ENCODE measurements at regions not wholly inside any gene's neighbourhood (a gene's known extent, or its start where the extent isn't known, plus 50 kb on each side); places are given as distances from the start of the nearest gene placed in this dataset.

GRCh38 chr13:40072663-40073120, 417.2 kb downstream of the COG6 start:
- no peak overlapping the region for H3K4me2 ChIP-seq (ENCODE audit: low read depth, low read length, poor library complexity, severe bottlenecking)
- no peak overlapping the region for H2AFZ ChIP-seq (ENCODE audit: low read depth, low read length, severe bottlenecking)
- H3K9ac ChIP-seq (ENCODE audit: low read length), result no peak overlapping the region
- no peak overlapping the region for H3K4me3 ChIP-seq (ENCODE audit: insufficient read depth, low read length, poor library complexity, severe bottlenecking)
- no peaks in the 10 kb centered on the region for H3K27me3 ChIP-seq (ENCODE audit: low read length)
- H3F3A ChIP-seq (ENCODE audit: insufficient read depth), result no peaks in the 10 kb centered on the region
- no peaks in the 10 kb centered on the region for H3K36me3 ChIP-seq (ENCODE audit: low read length)
- H4K20me1 ChIP-seq (ENCODE audit: low read depth, low read length), result no peaks in the 10 kb centered on the region
- H3K9me3 ChIP-seq (ENCODE audit: insufficient read depth, low read length), result no peaks in the 10 kb centered on the region
- TF ChIP-seq EZH2phosphoT487 (conservative IDR thresholded peaks at IDR 0.05; ENCODE audit: low read length) (no peak), CTCF (IDR thresholded peaks at IDR 0.05; ENCODE audit: insufficient read depth, low read length, poor library complexity, severe bottlenecking) (no peak)
- no peaks in the 10 kb centered on the region for H3K9me2 ChIP-seq (replicated peaks; ENCODE audit: insufficient read depth, low read length)
- no peaks in the 10 kb centered on the region for H3K79me2 ChIP-seq (ENCODE audit: insufficient read depth, low read length)
- H3K27ac ChIP-seq (ENCODE audit: low read depth, low read length), result no peak overlapping the region

- no peaks in the 10 kb centered on the region for H3K36me3 ChIP-seq (ENCODE audit: low read length)
- H3K9me2 ChIP-seq (replicated peaks; ENCODE audit: insufficient read depth, low read length), result no peaks in the 10 kb centered on the region
- H2AFZ ChIP-seq (ENCODE audit: low read depth, low read length, severe bottlenecking), result no peak overlapping the region
- no peak overlapping the region for H3K4me3 ChIP-seq (ENCODE audit: insufficient read depth, low read length, poor library complexity, severe bottlenecking)
- H3K27me3 ChIP-seq (ENCODE audit: low read length), result no peaks in the 10 kb centered on the region
- no peak overlapping the region for H3K4me2 ChIP-seq (ENCODE audit: low read depth, low read length, poor library complexity, severe bottlenecking)
- H3K9me3 ChIP-seq (ENCODE audit: insufficient read depth, low read length), result no peaks in the 10 kb centered on the region
- H3K9ac ChIP-seq (ENCODE audit: low read length), result no peak overlapping the region
- H3K79me2 ChIP-seq (ENCODE audit: insufficient read depth, low read length), result no peaks in the 10 kb centered on the region
- TF ChIP-seq CTCF (IDR thresholded peaks at IDR 0.05; ENCODE audit: insufficient read depth, low read length, poor library complexity, severe bottlenecking), result no peak
- TF ChIP-seq EZH2phosphoT487 (conservative IDR thresholded peaks at IDR 0.05; ENCODE audit: low read length), result no peak
- no peaks in the 10 kb centered on the region for H4K20me1 ChIP-seq (ENCODE audit: low read depth, low read length)
- H3K27ac ChIP-seq (ENCODE audit: low read depth, low read length), result no peak overlapping the region
- H3F3A ChIP-seq (ENCODE audit: insufficient read depth), result no peaks in the 10 kb centered on the region
Observed at GRCh38 chr13:40074338-40074737, 418.9 kb downstream of the COG6 start.

- no peaks in the 10 kb centered on the region for H3K27me3 ChIP-seq (ENCODE audit: low read length)
- TF ChIP-seq EZH2phosphoT487 (conservative IDR thresholded peaks at IDR 0.05; ENCODE audit: low read length) (no peak), CTCF (IDR thresholded peaks at IDR 0.05; ENCODE audit: insufficient read depth, low read length, poor library complexity, severe bottlenecking) (no peak)
- no peak overlapping the region for H2AFZ ChIP-seq (ENCODE audit: low read depth, low read length, severe bottlenecking)
- no peaks in the 10 kb centered on the region for H3K36me3 ChIP-seq (ENCODE audit: low read length)
- no peaks in the 10 kb centered on the region for H4K20me1 ChIP-seq (ENCODE audit: low read depth, low read length)
- H3K9ac ChIP-seq (ENCODE audit: low read length), result no peak overlapping the region
- H3K27ac ChIP-seq (ENCODE audit: low read depth, low read length), result no peak overlapping the region
- no peak overlapping the region for H3K4me3 ChIP-seq (ENCODE audit: insufficient read depth, low read length, poor library complexity, severe bottlenecking)
- no peaks in the 10 kb centered on the region for H3K79me2 ChIP-seq (ENCODE audit: insufficient read depth, low read length)
- H3K9me2 ChIP-seq (replicated peaks; ENCODE audit: insufficient read depth, low read length), result no peaks in the 10 kb centered on the region
- no peak overlapping the region for H3K4me2 ChIP-seq (ENCODE audit: low read depth, low read length, poor library complexity, severe bottlenecking)
- H3K9me3 ChIP-seq (ENCODE audit: insufficient read depth, low read length), result no peaks in the 10 kb centered on the region
- H3F3A ChIP-seq (ENCODE audit: insufficient read depth), result no peaks in the 10 kb centered on the region
Observed at GRCh38 chr13:40075281-40075680, 419.8 kb downstream of the COG6 start.

All from SU-DHL-6 (cell line).